Gastrocnemius medialis (tissue), 4 donors: ENCODE measurements at regions not wholly inside any gene's neighbourhood (a gene's known extent, or its start where the extent isn't known, plus 50 kb on each side); places are given as distances from the start of the nearest gene placed in this dataset.

ENCODE experiments used
- ATAC-seq, 2 donors: fragments of 150-250 bp; one replicate each; pipeline ENCODE4 v1.9.1; 2016
- DNase-seq, 2 donors: peaks; one replicate each; pipeline ENCODE4 v3.0.0-alpha.2; 2019
- H3K27ac ChIP-seq, 4 donors: fragments of 200-600 bp; sonication (generic); 1 replicate in 1 of 4; 2 replicates in 3 of 4; pipeline ENCODE4 v1.5.1; 2016 to 2018; ENCODE audit warnings: mild to moderate bottlenecking in 2 of 4, moderate library complexity in 1 of 4
- H3K27me3 ChIP-seq, 3 donors: fragments of 200-600 bp; sonication (generic) in 2 of 3; 1 replicate in 1 of 3; 2 replicates in 2 of 3; pipeline versions ENCODE4 v1.5.1 to v1.6.0; 2016 to 2019; ENCODE audit warnings: mild to moderate bottlenecking in 1 of 3, moderate library complexity in 1 of 3
- H3K36me3 ChIP-seq, 2 donors: fragments of 200-600 bp; sonication (generic) in 1 of 2; one replicate each; pipeline ENCODE4 v1.5.1; 2017 to 2018
- H3K4me1 ChIP-seq, 2 donors: fragments of 200-600 bp; sonication (generic) in 1 of 2; one replicate each; pipeline ENCODE4 v1.5.1; 2016 to 2017; ENCODE audit warnings: mild to moderate bottlenecking in 2 of 2
- H3K4me3 ChIP-seq, 4 donors: fragments of 200-600 bp; sonication (generic) in 3 of 4; 1 replicate in 1 of 4; 2 replicates in 3 of 4; pipeline ENCODE4 v1.5.1; 2016 to 2019; ENCODE audit warnings: mild to moderate bottlenecking in 2 of 4
- H3K9me3 ChIP-seq, 3 donors: fragments of 200-600 bp; sonication (generic) in 2 of 3; 1 replicate in 1 of 3; 2 replicates in 2 of 3; pipeline ENCODE4 v1.5.1; 2016 to 2019
- POLR2A ChIP-seq, 2 donors: fragments of 450-650 bp; IDR thresholded peaks; one replicate each; pipeline ENCODE4 v1.6.1; 2017; ENCODE audit warnings: antibody characterized with exemption in 2 of 2, mild to moderate bottlenecking in 2 of 2, moderate library complexity in 2 of 2
- in situ Hi-C, 4 donors: fragments of 200-750 bp; cut with MboI; loops; one replicate each; pipeline versions ENCODE4 v1.15.0 to v1.8.0; 2017; ENCODE audit warnings: low sequenced_read_pairs in 4 of 4
- intact Hi-C: fragments of 100-400 bp; cut with DNase I; formaldehyde crosslinking; loops from one replicate; pipeline ENCODE4 v1.15.1; 2023; ENCODE audit warnings: low total_unique reads
- TF ChIP-seq, protein P1 (sequence below), 5 experiments: fragments of 450-650 bp in 3 of 5; fragments of 200-600 bp in 2 of 5; sonication (generic) in 2 of 5; IDR thresholded peaks in 4 of 5; conservative IDR thresholded peaks in 1 of 5; 1 replicate in 4 of 5; 2 replicates in 1 of 5; pipeline ENCODE4 v1.5.1; 2016 to 2019; ENCODE audit warnings: antibody characterized with exemption in 5 of 5, mild to moderate bottlenecking in 3 of 5, moderate library complexity in 3 of 5

DNA sequence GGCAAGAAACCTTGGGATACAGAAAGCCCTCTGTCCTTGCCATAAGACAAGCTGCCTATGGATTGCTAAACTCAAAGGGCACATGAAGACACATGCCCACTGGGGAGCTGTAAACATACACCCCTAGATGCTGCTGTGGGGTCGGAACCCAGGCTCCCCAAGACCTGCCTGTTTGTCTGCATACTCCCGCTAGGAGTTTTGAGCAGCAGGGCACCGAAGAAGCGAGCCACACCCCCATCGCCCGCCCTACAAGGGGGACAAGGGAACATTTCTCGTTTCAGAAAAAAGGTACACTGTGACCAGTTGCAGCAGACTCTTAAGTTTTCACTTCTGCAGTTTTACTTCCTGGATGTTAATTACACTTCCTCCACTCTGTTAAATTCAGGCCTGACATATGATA is 680.2 kb upstream of the GHITM start:
- ATAC-seq (no peak), DNase-seq (no peak)
- in situ Hi-C loops = no loop called here
- no peaks in the 10 kb centered on the region for H3K27me3 ChIP-seq
- H3K9me3 ChIP-seq = no peaks in the 10 kb centered on the region
- H3K27ac ChIP-seq = no peak overlapping the region
- intact Hi-C loops = no loop called here
- no peaks in the 10 kb centered on the region for H3K4me1 ChIP-seq
- no peak for TF ChIP-seq POLR2A (IDR thresholded peaks at IDR 0.05)
- TF ChIP-seq, protein P1, sequence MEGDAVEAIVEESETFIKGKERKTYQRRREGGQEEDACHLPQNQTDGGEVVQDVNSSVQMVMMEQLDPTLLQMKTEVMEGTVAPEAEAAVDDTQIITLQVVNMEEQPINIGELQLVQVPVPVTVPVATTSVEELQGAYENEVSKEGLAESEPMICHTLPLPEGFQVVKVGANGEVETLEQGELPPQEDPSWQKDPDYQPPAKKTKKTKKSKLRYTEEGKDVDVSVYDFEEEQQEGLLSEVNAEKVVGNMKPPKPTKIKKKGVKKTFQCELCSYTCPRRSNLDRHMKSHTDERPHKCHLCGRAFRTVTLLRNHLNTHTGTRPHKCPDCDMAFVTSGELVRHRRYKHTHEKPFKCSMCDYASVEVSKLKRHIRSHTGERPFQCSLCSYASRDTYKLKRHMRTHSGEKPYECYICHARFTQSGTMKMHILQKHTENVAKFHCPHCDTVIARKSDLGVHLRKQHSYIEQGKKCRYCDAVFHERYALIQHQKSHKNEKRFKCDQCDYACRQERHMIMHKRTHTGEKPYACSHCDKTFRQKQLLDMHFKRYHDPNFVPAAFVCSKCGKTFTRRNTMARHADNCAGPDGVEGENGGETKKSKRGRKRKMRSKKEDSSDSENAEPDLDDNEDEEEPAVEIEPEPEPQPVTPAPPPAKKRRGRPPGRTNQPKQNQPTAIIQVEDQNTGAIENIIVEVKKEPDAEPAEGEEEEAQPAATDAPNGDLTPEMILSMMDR (IDR thresholded peaks at IDR 0.05 in 4 of 5, conservative IDR thresholded peaks at IDR 0.05 in 1 of 5) = no peak
- H3K36me3 ChIP-seq = no peaks in the 10 kb centered on the region
- no peak overlapping the region for H3K4me3 ChIP-seq

GRCh38 chr10:83469728-83470331 is 669.5 kb upstream of the GHITM start:
- TF ChIP-seq, protein P1 (IDR thresholded peaks at IDR 0.05 in 4 of 5, conservative IDR thresholded peaks at IDR 0.05 in 1 of 5) = no peak
- TF ChIP-seq POLR2A (IDR thresholded peaks at IDR 0.05) = no peak
- H3K27me3 ChIP-seq = no peaks in the 10 kb centered on the region
- ATAC-seq = no peak
- intact Hi-C loops = no loop called here
- no peak overlapping the region for H3K27ac ChIP-seq
- H3K36me3 ChIP-seq = no peaks in the 10 kb centered on the region
- H3K9me3 ChIP-seq = no peaks in the 10 kb centered on the region
- in situ Hi-C loops = no loop called here
- no peak for DNase-seq
- H3K4me3 ChIP-seq = no peak overlapping the region
- H3K4me1 ChIP-seq = no peaks in the 10 kb centered on the region

DNA sequence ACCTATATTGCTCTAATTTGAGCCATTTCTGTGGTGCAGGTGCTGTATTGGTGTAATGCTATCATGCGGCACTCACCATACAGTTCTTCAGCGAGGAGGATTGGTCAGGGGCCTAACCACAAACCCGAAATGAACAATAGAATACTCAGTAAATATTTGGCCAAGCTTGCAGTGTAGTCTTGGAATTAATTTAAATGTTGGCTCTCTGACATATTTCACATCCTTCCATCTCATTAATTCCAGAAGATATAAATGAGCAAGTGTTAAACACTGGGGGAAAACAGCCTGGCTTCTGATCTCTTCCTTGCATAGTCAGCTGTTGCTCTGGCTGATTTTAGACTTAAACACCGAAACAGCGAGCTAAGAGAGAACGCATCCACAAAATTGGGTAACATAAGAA is 663.1 kb upstream of the GHITM start:
- Histone ChIP-seq H3K9me3 (no peaks in the 10 kb centered on the region), H3K27me3 (no peaks in the 10 kb centered on the region), H3K36me3 (no peaks in the 10 kb centered on the region), H3K27ac (no peak overlapping the region), H3K4me3 (no peak overlapping the region), H3K4me1 (no peaks in the 10 kb centered on the region)
- in situ Hi-C loops (no loop called here), intact Hi-C loops (no loop called here)
- ATAC-seq = no peak
- TF ChIP-seq, protein P1 (IDR thresholded peaks at IDR 0.05 in 4 of 5, conservative IDR thresholded peaks at IDR 0.05 in 1 of 5) = no peak
- no peak for TF ChIP-seq POLR2A (IDR thresholded peaks at IDR 0.05)
- no peak for DNase-seq

- ATAC-seq (no peak), DNase-seq (no peak)
- Histone ChIP-seq H3K4me3 (no peak overlapping the region), H3K27me3 (no peaks in the 10 kb centered on the region), H3K27ac (no peak overlapping the region), H3K36me3 (no peaks in the 10 kb centered on the region), H3K9me3 (no peaks in the 10 kb centered on the region), H3K4me1 (no peaks in the 10 kb centered on the region)
- in situ Hi-C loops (no loop called here), intact Hi-C loops (no loop called here)
- TF ChIP-seq, protein P1 (IDR thresholded peaks at IDR 0.05 in 4 of 5, conservative IDR thresholded peaks at IDR 0.05 in 1 of 5) = no peak
- TF ChIP-seq POLR2A (IDR thresholded peaks at IDR 0.05) = no peak
Measured at GRCh38 chr10:83489161-83489560, 650.1 kb upstream of the GHITM start.

DNA sequence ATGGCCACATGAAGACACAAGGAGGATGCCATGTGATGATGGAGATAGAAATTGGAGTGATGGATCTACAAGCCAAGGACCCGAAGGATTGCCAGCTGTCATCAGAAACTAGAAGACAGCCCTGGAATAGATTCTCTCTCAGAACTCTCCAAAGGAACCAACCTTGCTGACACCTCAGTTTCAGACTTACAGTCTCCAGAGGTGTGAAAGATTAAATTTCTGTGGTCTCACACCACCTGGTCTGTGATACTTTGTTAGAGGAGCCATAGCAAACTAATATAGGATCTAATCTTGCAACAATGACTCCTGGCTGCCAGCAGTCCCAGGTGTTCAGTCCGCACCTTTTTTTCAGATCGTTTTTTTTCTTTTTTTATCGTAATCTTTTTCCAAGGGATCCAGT is 647.3 kb upstream of the GHITM start:
- no peak for TF ChIP-seq POLR2A (IDR thresholded peaks at IDR 0.05)
- TF ChIP-seq, protein P1 (IDR thresholded peaks at IDR 0.05 in 4 of 5, conservative IDR thresholded peaks at IDR 0.05 in 1 of 5) = no peak
- intact Hi-C loops = no loop called here
- Histone ChIP-seq H3K4me3 (no peak overlapping the region), H3K27ac (no peak overlapping the region), H3K36me3 (no peaks in the 10 kb centered on the region), H3K27me3 (no peaks in the 10 kb centered on the region), H3K9me3 (no peaks in the 10 kb centered on the region), H3K4me1 (no peaks in the 10 kb centered on the region)
- DNase-seq (no peak), ATAC-seq (no peak)
- in situ Hi-C loops = no loop called here
